ENCODE measurements at regions not wholly inside any gene's neighbourhood (a gene's known extent, or its start where the extent isn't known, plus 50 kb on each side); places are given as distances from the start of the nearest gene placed in this dataset.
"Not testable (repeated sequence)": the region's sequence is repeated elsewhere in the genome, so short reads cannot be mapped to it uniquely, and the experiment has no call there.

GRCh38 chr1:149356152-149356551 lies 118.7 kb upstream of the NBPF19 start:
- not testable (repeated sequence) for TF ChIP-seq POLR2A, CTCF, EP300 (IDR thresholded peaks at IDR 0.05)
